ENCODE measurements at regions not wholly inside any gene's neighbourhood (a gene's known extent, or its start where the extent isn't known, plus 50 kb on each side); places are given as distances from the start of the nearest gene placed in this dataset.

- TF ChIP-seq, protein P1, sequence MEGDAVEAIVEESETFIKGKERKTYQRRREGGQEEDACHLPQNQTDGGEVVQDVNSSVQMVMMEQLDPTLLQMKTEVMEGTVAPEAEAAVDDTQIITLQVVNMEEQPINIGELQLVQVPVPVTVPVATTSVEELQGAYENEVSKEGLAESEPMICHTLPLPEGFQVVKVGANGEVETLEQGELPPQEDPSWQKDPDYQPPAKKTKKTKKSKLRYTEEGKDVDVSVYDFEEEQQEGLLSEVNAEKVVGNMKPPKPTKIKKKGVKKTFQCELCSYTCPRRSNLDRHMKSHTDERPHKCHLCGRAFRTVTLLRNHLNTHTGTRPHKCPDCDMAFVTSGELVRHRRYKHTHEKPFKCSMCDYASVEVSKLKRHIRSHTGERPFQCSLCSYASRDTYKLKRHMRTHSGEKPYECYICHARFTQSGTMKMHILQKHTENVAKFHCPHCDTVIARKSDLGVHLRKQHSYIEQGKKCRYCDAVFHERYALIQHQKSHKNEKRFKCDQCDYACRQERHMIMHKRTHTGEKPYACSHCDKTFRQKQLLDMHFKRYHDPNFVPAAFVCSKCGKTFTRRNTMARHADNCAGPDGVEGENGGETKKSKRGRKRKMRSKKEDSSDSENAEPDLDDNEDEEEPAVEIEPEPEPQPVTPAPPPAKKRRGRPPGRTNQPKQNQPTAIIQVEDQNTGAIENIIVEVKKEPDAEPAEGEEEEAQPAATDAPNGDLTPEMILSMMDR (conservative IDR thresholded peaks at IDR 0.05 in 1 of 2, IDR thresholded peaks at IDR 0.05 in 1 of 2; ENCODE audit: low read depth in 1 of 2, low read length in 2 of 2): no peak
- no peak for TF ChIP-seq EZH2 (IDR thresholded peaks at IDR 0.05; ENCODE audit: low read length, missing control alignments)
These were observed 115.4 kb upstream of the PRICKLE2 start for GRCh38 chr3:64340641-64341101.
